ENCODE measurements at regions not wholly inside any gene's neighbourhood (a gene's known extent, or its start where the extent isn't known, plus 50 kb on each side); places are given as distances from the start of the nearest gene placed in this dataset.

- no peak for TF ChIP-seq CTCF (IDR thresholded peaks at IDR 0.05; ENCODE audit: low read depth, low read length)
- peak; percentile 12 for TF ChIP-seq POLR2A (IDR thresholded peaks at IDR 0.05; ENCODE audit: extremely low read depth, insufficient read length)
- no peak for TF ChIP-seq MAX (IDR thresholded peaks at IDR 0.05; ENCODE audit: low read depth, low read length)
- 0 out of 2 replicates have a peak, but pooled peaks have one; percentile 16 for TF ChIP-seq MYC (IDR thresholded peaks at IDR 0.05; ENCODE audit: low read depth, low read length)
These were observed 418.2 kb upstream of the NAALADL2 start for GRCh38 chr3:174440741-174441587.

Measured in NB4 (cell line).